A673 (cell line): ENCODE measurements at regions not wholly inside any gene's neighbourhood (a gene's known extent, or its start where the extent isn't known, plus 50 kb on each side); places are given as distances from the start of the nearest gene placed in this dataset.

Source experiments
- BruUV-seq: library from RNA; stranded (reverse); fragments of 400-500 nt; replicated peaks from 2 replicates; lab custom pipeline; 2021; lab: Mats Ljungman, UMichigan
- CTCF ChIA-PET: fragments of 300-600 bp; sonication (Branson Sonifier 250); formaldehyde crosslinking; loops from one replicate; lab custom pipeline; 2022; ENCODE audit warnings: antibody characterized with exemption; lab: Charles Lee
- POLR2A ChIA-PET: fragments of 300-600 bp; sonication (Branson Sonifier 250); formaldehyde crosslinking; loops from one replicate; lab custom pipeline; 2022; ENCODE audit warnings: antibody characterized with exemption; ENCODE audit not compliant: low non-redundant PET; lab: Charles Lee
- DNase-seq: peaks from one replicate; pipeline ENCODE4 v3.0.0-alpha.2; 2015; ENCODE audit warnings: low spot score
- H3K27ac ChIP-seq: fragments of 200-600 bp; sonication (generic); 2 replicates; pipeline ENCODE4 v1.5.1; 2016; ENCODE audit warnings: mixed run types, low read depth, mild to moderate bottlenecking, mixed read lengths, antibody characterized with exemption, low read length; ENCODE audit not compliant: poor library complexity, severe bottlenecking
- H3K27me3 ChIP-seq: fragments of 200-600 bp; sonication (generic); replicated peaks from 2 replicates; pipeline ENCODE4 v1.6.1; 2017; ENCODE audit warnings: mixed run types, low read depth, mild to moderate bottlenecking, mixed read lengths, antibody characterized with exemption, low read length; ENCODE audit not compliant: insufficient read depth, poor library complexity
- H3K36me3 ChIP-seq: fragments of 200-600 bp; sonication (generic); 2 replicates; pipeline ENCODE4 v1.6.1; 2016; ENCODE audit warnings: mixed run types, mild to moderate bottlenecking, mixed read lengths, antibody characterized with exemption, low read length; ENCODE audit not compliant: insufficient read depth, poor library complexity, severe bottlenecking
- H3K4me1 ChIP-seq: fragments of 200-600 bp; sonication (generic); 2 replicates; pipeline ENCODE4 v1.6.1; 2017; ENCODE audit warnings: mixed run types, mild to moderate bottlenecking, mixed read lengths, antibody characterized with exemption, low read length; ENCODE audit not compliant: insufficient read depth, poor library complexity, severe bottlenecking
- H3K4me3 ChIP-seq: fragments of 200-600 bp; sonication (generic); 2 replicates; pipeline ENCODE4 v1.5.1; 2016; ENCODE audit warnings: low read depth, mixed run types, mild to moderate bottlenecking, mixed read lengths, low read length; ENCODE audit not compliant: poor library complexity, severe bottlenecking
- H3K9me3 ChIP-seq: fragments of 200-600 bp; sonication (generic); 2 replicates; pipeline ENCODE4 v1.6.1; 2016; ENCODE audit warnings: mixed run types, low read depth, mild to moderate bottlenecking, mixed read lengths, antibody characterized with exemption, low read length; ENCODE audit not compliant: poor library complexity, severe bottlenecking
- EZH2 ChIP-seq: fragments of 200-600 bp; sonication (generic); IDR thresholded peaks from 2 replicates; pipeline ENCODE4 v1.6.1; 2017; ENCODE audit warnings: borderline replicate concordance, low read depth, mild to moderate bottlenecking, mixed read lengths, antibody characterized with exemption, low read length; ENCODE audit not compliant: poor library complexity, severe bottlenecking
- intact Hi-C: fragments of 100-400 bp; cut with micrococcal nuclease; formaldehyde crosslinking; loops from one replicate; pipeline ENCODE4 v1.10.0; 2022; ENCODE audit not compliant: unreplicated experiment
- TF ChIP-seq, protein P1 (sequence below): fragments of 300-800, 200-600 bp; sonication (generic); conservative IDR thresholded peaks from 2 replicates; pipeline ENCODE4 v1.5.1; 2017; ENCODE audit warnings: low read depth, mild to moderate bottlenecking, antibody characterized with exemption, low read length, moderate library complexity, mixed read lengths

DNA sequence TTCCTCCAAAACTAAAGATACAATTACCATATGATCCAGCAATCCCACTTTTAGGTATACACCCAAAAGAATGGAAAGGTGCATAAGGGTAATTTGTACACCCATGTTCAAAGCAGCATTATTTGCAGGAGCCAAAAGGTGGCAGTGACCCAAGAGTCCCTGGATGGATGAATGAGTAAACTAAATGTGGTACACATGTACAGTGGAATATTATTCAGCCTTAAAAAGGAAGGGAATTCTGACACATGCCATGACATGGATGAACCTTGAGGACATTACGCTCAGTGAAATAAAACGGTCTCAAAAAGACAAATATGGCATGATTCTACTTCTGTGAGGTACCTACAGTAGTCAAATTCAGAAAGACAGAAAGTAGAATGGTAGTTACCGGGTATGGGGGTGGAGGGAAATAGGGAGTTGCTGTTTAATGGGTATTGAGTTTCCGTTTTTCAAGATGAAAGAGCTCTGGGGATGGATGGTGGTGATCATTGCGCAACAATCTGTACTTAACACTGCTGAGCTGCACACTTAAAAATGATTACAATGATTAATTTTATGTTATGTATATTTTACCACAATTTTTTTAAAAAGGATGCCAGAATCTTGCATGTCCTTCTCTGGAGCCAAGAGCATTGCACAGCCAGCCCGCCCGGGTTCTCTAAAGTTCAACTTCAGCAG, 518.9 kb upstream of the JARID2 start:
- CTCF ChIA-PET = no interaction called here
- Histone ChIP-seq H3K36me3 (no peaks in the 10 kb centered on the region), H3K27ac (no peak overlapping the region), H3K4me3 (no peak overlapping the region), H3K4me1 (no peaks in the 10 kb centered on the region), H3K27me3 (no peaks in the 10 kb centered on the region), H3K9me3 (no peaks in the 10 kb centered on the region)
- no TSS peak for BruUV-seq
- POLR2A ChIA-PET = no interaction called here
- TF ChIP-seq, protein P1, sequence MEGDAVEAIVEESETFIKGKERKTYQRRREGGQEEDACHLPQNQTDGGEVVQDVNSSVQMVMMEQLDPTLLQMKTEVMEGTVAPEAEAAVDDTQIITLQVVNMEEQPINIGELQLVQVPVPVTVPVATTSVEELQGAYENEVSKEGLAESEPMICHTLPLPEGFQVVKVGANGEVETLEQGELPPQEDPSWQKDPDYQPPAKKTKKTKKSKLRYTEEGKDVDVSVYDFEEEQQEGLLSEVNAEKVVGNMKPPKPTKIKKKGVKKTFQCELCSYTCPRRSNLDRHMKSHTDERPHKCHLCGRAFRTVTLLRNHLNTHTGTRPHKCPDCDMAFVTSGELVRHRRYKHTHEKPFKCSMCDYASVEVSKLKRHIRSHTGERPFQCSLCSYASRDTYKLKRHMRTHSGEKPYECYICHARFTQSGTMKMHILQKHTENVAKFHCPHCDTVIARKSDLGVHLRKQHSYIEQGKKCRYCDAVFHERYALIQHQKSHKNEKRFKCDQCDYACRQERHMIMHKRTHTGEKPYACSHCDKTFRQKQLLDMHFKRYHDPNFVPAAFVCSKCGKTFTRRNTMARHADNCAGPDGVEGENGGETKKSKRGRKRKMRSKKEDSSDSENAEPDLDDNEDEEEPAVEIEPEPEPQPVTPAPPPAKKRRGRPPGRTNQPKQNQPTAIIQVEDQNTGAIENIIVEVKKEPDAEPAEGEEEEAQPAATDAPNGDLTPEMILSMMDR = no peak
- no peak for TF ChIP-seq EZH2
- intact Hi-C loops = no loop called here
- DNase-seq = no peak

DNA sequence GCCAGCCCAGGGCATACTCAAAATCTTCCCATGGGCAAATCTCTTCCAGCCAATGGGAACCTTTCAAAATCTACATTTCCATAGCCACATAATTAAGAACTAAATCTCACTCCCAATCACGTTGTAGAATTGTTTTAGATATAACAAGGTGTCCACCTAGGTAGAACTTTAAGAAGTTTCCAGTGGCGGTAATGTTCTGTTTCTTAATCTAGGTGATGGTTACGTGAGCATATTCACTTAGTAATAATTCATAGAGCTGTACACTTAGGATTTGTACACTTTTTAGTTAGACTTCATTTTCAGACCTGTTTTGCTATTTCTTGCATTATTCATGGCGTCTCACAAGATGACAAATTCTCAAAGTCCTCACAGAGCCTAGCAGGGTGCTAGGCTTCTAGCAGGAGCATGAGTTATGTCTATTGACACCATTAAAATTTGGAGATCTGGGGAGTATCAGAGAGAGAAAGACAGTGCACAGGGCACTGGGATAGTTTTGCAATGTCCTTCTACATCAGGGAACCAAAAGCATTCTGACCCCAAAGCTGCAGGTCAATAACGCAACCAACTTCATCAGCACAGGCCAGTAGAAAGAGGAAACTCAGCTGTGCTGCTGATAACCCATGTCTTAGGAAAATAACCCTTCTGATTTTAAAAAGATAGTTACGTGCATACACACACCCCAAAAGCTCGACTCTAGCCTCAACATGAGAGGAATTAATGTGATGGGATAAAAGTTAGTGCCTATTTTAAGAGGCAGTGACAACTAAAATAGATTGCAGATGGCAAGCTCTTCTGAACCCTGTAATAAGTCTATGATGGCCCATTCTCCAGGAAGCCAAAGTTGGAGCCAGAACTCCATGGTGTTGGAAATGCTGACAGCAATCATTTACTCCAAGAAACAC, 518.1 kb upstream of the JARID2 start:
- no peaks in the 10 kb centered on the region for H3K9me3 ChIP-seq
- no TSS peak for BruUV-seq
- ChIA-PET POLR2A (no interaction called here), CTCF (no interaction called here)
- DNase-seq = no peak
- no peak overlapping the region for H3K27ac ChIP-seq
- H3K36me3 ChIP-seq = no peaks in the 10 kb centered on the region
- TF ChIP-seq, protein P1 = no peak
- no peak for TF ChIP-seq EZH2
- H3K4me1 ChIP-seq = no peaks in the 10 kb centered on the region
- H3K27me3 ChIP-seq = no peaks in the 10 kb centered on the region
- intact Hi-C loops = no loop called here
- H3K4me3 ChIP-seq = no peak overlapping the region

DNA sequence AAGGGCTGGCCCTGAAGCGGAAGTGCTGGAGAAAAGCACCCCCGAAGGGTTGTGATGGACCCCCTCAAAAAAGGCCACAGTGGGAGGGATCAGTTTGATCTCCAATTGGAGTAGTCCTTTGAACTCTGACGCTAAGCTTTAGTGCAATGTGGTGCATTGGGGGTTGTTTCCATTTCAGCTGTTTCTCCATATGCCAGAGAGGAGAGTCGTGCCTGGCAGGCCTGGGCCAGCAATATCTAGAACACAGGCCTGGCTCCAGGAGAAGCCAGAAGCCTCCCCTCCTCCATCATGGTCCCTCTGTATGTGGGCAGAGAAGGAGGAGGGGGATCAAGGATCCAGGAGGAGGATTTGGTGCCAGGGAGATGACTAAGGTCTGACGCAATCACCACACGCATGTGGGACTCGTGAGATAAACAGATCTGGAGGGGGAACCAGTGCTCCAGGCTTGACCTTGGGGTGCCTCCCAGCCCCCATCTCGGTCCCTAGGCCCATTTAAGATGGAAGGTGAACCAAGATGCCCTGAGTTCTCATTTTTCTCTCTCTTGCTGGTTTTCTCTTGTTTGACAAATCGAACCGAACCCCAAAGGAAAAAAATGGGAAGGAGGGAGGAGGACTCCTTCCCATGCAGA, 517.4 kb upstream of the JARID2 start:
- no peak for DNase-seq
- Histone ChIP-seq H3K4me1 (no peaks in the 10 kb centered on the region), H3K27me3 (no peaks in the 10 kb centered on the region), H3K27ac (no peak overlapping the region), H3K36me3 (no peaks in the 10 kb centered on the region), H3K9me3 (no peaks in the 10 kb centered on the region), H3K4me3 (no peak overlapping the region)
- TF ChIP-seq, protein P1 = no peak
- no peak for TF ChIP-seq EZH2
- POLR2A ChIA-PET = no interaction called here
- no TSS peak for BruUV-seq
- CTCF ChIA-PET = no interaction called here
- intact Hi-C loops = no loop called here
